OCI-LY7 (cell line): ENCODE measurements at regions not wholly inside any gene's neighbourhood (a gene's known extent, or its start where the extent isn't known, plus 50 kb on each side); places are given as distances from the start of the nearest gene placed in this dataset.

Experiments
- EZH2phosphoT487 ChIP-seq: fragments of 200-600 bp; sonication (generic); IDR thresholded peaks from 2 replicates; pipeline ENCODE4 v1.6.1; 2018; ENCODE audit warnings: low read depth, borderline replicate concordance, mild to moderate bottlenecking, mixed run types, antibody characterized with exemption, low read length, moderate library complexity, mixed read lengths
- TF ChIP-seq, protein P1 (sequence below): fragments of 200-600 bp; sonication (generic); conservative IDR thresholded peaks from 2 replicates; pipeline ENCODE4 v1.5.1; 2014; ENCODE audit warnings: mild to moderate bottlenecking, antibody characterized with exemption, low read length, moderate library complexity, mixed read lengths

DNA sequence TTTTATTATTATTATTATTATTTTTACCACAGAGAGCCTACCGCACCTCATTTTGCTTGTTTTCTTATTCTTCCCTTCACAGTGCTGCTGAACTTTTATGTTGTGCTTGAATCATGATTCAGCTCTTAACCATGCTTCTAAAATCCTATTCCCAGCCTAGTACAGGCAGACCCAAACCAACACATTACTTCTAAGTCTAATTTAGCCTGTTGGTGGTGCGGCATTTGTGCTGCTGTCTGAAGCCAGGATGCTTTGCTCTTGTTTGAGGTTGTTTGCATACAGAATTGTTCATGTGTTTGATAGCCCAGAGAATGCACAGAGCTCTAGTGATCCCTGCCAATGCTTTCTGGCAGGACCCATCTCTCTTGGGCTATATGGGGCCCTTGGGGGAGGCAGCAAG lies 213.5 kb upstream of the KCNG1 start:
- TF ChIP-seq, protein P1, sequence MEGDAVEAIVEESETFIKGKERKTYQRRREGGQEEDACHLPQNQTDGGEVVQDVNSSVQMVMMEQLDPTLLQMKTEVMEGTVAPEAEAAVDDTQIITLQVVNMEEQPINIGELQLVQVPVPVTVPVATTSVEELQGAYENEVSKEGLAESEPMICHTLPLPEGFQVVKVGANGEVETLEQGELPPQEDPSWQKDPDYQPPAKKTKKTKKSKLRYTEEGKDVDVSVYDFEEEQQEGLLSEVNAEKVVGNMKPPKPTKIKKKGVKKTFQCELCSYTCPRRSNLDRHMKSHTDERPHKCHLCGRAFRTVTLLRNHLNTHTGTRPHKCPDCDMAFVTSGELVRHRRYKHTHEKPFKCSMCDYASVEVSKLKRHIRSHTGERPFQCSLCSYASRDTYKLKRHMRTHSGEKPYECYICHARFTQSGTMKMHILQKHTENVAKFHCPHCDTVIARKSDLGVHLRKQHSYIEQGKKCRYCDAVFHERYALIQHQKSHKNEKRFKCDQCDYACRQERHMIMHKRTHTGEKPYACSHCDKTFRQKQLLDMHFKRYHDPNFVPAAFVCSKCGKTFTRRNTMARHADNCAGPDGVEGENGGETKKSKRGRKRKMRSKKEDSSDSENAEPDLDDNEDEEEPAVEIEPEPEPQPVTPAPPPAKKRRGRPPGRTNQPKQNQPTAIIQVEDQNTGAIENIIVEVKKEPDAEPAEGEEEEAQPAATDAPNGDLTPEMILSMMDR = no peak
- TF ChIP-seq EZH2phosphoT487 = no peak
